Suprapubic skin (tissue), 4 donors: ENCODE measurements at regions not wholly inside any gene's neighbourhood (a gene's known extent, or its start where the extent isn't known, plus 50 kb on each side); places are given as distances from the start of the nearest gene placed in this dataset.

ENCODE experiments used
- DNase-seq, 2 donors: peaks; one replicate each; pipeline ENCODE4 v3.0.0-alpha.2; 2019; ENCODE audit warnings: low spot score in 2 of 2
- H3K27ac ChIP-seq: fragments of 200-600 bp; sonication (generic); one replicate; pipeline ENCODE4 v1.5.1; 2019
- H3K27me3 ChIP-seq: fragments of 200-600 bp; sonication (generic); one replicate; pipeline ENCODE4 v1.5.1; 2019
- H3K36me3 ChIP-seq: fragments of 200-600 bp; sonication (generic); one replicate; pipeline ENCODE4 v1.5.1; 2019
- H3K4me1 ChIP-seq: fragments of 200-600 bp; sonication (generic); one replicate; pipeline ENCODE4 v1.5.1; 2019
- H3K4me3 ChIP-seq: fragments of 200-600 bp; sonication (generic); one replicate; pipeline ENCODE4 v1.5.1; 2019; ENCODE audit warnings: mild to moderate bottlenecking
- H3K9me3 ChIP-seq: fragments of 200-600 bp; sonication (generic); one replicate; pipeline ENCODE4 v1.5.1; 2019
- CTCF ChIP-seq, 2 donors: fragments of 200-600 bp in 1 of 2; fragments of 450-650 bp in 1 of 2; sonication (generic) in 1 of 2; IDR thresholded peaks; one replicate each; pipeline ENCODE4 v1.5.1; 2016 to 2019; ENCODE audit warnings: antibody characterized with exemption in 2 of 2, mild to moderate bottlenecking in 1 of 2, moderate library complexity in 1 of 2
- EP300 ChIP-seq: sonication (generic); formaldehyde crosslinking; IDR thresholded peaks from one replicate; pipeline ENCODE4 v1.6.1; 2017; ENCODE audit warnings: antibody characterized with exemption
- POLR2A ChIP-seq, 2 donors: fragments of 450-650 bp; IDR thresholded peaks; one replicate each; pipeline ENCODE4 v1.6.1; 2017; ENCODE audit warnings: antibody characterized with exemption in 2 of 2, mild to moderate bottlenecking in 2 of 2, moderate library complexity in 2 of 2
- POLR2AphosphoS5 ChIP-seq, 3 donors: sonication (generic); formaldehyde crosslinking; IDR thresholded peaks; one replicate each; pipeline ENCODE4 v1.6.1; 2017; ENCODE audit warnings: antibody characterized with exemption in 3 of 3
- WGBS: methylation state at CpG from one replicate; pipeline ENCODE4 v1.1.5; 2018; 5-methylcytosine and 5-hydroxymethylcytosine counted together

DNA sequence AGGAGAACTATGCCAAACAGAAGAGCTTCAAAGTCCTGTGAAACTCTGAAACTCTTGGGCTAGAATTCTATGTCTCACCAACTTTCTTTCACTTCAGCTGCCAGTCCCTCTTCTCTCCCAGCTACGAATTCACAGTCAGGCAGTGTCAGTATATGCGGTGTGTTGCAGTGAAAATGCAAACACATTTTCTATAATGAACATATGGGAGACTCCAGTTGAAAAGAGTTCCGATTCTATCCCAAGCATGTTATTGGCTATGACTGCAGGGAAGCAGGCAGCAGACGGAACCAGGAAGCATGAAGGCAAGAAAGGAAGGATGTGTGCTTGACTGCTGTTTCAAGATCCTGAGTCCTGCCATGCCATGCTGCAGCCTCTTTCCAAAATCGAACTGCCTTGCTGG is 515.7 kb upstream of the TLE4 start:
- no peak for DNase-seq
- H3K9me3 ChIP-seq, result no peaks in the 10 kb centered on the region
- H3K4me1 ChIP-seq, result peaks cover 3% of the 10 kb centered on the region
- H3K27ac ChIP-seq, result no peak overlapping the region
- H3K27me3 ChIP-seq, result no peaks in the 10 kb centered on the region
- TF ChIP-seq POLR2A (IDR thresholded peaks at IDR 0.05) (no peak), EP300 (no peak), POLR2AphosphoS5 (IDR thresholded peaks at IDR 0.05) (no peak)
- no peak overlapping the region for H3K4me3 ChIP-seq
- no peaks in the 10 kb centered on the region for H3K36me3 ChIP-seq
- 70% methylated on average over 5 of the region's 5 CpGs for WGBS

GRCh38 chr9:79057576-79057975 is 514.2 kb upstream of the TLE4 start:
- H3K9me3 ChIP-seq, result no peaks in the 10 kb centered on the region
- no peak overlapping the region for H3K27ac ChIP-seq
- TF ChIP-seq CTCF (IDR thresholded peaks at IDR 0.05) (no peak), EP300 (no peak), POLR2AphosphoS5 (IDR thresholded peaks at IDR 0.05) (no peak), POLR2A (IDR thresholded peaks at IDR 0.05) (no peak)
- H3K4me3 ChIP-seq, result no peak overlapping the region
- no peaks in the 10 kb centered on the region for H3K27me3 ChIP-seq
- no peak for DNase-seq
- H3K36me3 ChIP-seq, result no peaks in the 10 kb centered on the region
- peaks cover 3% of the 10 kb centered on the region for H3K4me1 ChIP-seq

DNA sequence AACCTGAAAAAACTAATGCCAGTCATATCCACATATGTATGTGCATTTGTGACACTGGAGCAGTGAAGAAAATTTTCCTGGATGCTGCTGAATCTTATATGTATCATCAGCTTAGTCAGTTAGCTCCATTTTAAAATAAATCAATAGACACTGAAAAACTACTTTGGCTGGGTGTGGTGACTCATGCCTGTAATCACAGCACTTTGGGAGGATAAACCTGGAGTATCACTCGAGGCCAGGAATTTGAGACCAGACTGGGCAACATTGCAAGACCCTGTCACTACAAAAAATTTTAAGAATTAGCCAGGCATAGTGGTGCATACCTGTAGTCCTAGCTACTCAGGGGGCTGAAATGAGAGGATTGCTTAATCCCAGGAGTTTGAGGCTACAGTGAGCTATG is 511.0 kb upstream of the TLE4 start:
- Histone ChIP-seq H3K4me1 (no peaks in the 10 kb centered on the region), H3K36me3 (no peaks in the 10 kb centered on the region), H3K9me3 (no peaks in the 10 kb centered on the region), H3K27me3 (no peaks in the 10 kb centered on the region), H3K27ac (no peak overlapping the region), H3K4me3 (no peak overlapping the region)
- no peak for DNase-seq
- TF ChIP-seq EP300 (no peak), CTCF (IDR thresholded peaks at IDR 0.05) (no peak), POLR2A (IDR thresholded peaks at IDR 0.05) (no peak), POLR2AphosphoS5 (IDR thresholded peaks at IDR 0.05) (no peak)
- 48% methylated on average over 1 of the region's 1 CpG for WGBS

- no peak for DNase-seq
- Histone ChIP-seq H3K27me3 (no peaks in the 10 kb centered on the region), H3K9me3 (no peaks in the 10 kb centered on the region), H3K36me3 (no peaks in the 10 kb centered on the region), H3K4me1 (no peaks in the 10 kb centered on the region), H3K4me3 (no peak overlapping the region), H3K27ac (no peak overlapping the region)
- WGBS, result 75% methylated on average over 7 of the region's 7 CpGs
- TF ChIP-seq POLR2AphosphoS5 (IDR thresholded peaks at IDR 0.05) (no peak), POLR2A (IDR thresholded peaks at IDR 0.05) (no peak), EP300 (no peak), CTCF (IDR thresholded peaks at IDR 0.05) (no peak)
Observed at GRCh38 chr9:79061752-79062616, 509.8 kb upstream of the TLE4 start.

GRCh38 chr9:79073201-79073600 is 498.6 kb upstream of the TLE4 start:
- Histone ChIP-seq H3K27ac (no peak overlapping the region), H3K4me3 (no peak overlapping the region), H3K9me3 (peaks cover 4% of the 10 kb centered on the region), H3K4me1 (no peaks in the 10 kb centered on the region), H3K27me3 (no peaks in the 10 kb centered on the region), H3K36me3 (no peaks in the 10 kb centered on the region)
- no peak for TF ChIP-seq CTCF (IDR thresholded peaks at IDR 0.05)
- TF ChIP-seq EP300, result no peak
- TF ChIP-seq POLR2A (IDR thresholded peaks at IDR 0.05), result no peak
- TF ChIP-seq POLR2AphosphoS5 (IDR thresholded peaks at IDR 0.05), result no peak
- no peak for DNase-seq
- WGBS, result 96% methylated on average over 3 of the region's 3 CpGs
